ENCODE measurements at regions not wholly inside any gene's neighbourhood (a gene's known extent, or its start where the extent isn't known, plus 50 kb on each side); places are given as distances from the start of the nearest gene placed in this dataset.
"Not testable (repeated sequence)": the region's sequence is repeated elsewhere in the genome, so short reads cannot be mapped to it uniquely, and the experiment has no call there.

DNA sequence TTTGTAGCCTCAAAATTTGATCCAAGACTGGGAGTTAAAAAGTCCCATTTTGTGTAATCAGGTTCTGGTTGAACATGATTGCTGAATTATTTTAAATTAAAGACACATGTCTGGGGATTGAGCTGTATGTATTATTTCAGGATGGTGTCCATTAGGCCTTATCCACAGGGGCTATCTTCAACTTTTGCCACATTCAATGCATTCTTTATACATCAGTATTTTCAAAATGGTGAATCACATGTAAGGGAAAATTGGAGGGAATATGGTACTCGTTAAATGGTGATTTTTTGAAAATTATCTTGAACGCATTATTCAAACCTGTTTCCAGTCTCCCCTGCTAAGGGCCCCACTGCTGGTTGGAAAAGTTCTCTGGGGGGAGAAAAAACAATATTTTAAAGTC is 367.7 kb upstream of the NPVF start:
- DNase-seq (ENCODE audit: low read depth in 3 of 3): no peak

- no peak for DNase-seq (ENCODE audit: low read depth in 3 of 3)
These were observed 368.2 kb upstream of the NPVF start for GRCh38 chr7:25596443-25596842.

GRCh38 chr7:25597946-25598345 is 369.7 kb upstream of the NPVF start:
- no peak for DNase-seq (ENCODE audit: low read depth in 3 of 3)

DNA sequence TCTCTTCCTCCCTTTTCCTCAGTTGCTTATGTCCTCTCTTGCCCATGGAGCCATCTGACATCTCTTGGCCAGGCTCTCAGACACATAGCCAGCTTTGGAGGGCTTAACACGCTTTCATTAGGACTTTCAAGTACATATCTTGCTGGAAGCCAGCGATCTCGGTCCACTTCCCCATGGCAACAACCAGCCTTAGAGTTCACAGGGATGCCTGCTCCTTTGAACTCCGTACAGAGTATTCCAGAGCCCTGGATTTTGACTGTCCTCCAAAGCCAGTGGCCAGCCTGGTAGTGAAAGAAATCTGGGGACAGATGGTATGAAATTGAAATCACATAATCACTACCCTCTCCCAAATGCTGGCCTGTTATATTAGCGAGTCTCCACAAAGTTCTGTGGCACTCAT is 370.5 kb upstream of the NPVF start:
- no peak for DNase-seq (ENCODE audit: low read depth in 3 of 3)

- no peak for DNase-seq (ENCODE audit: low read depth in 3 of 3)
These were observed 372.1 kb upstream of the NPVF start for GRCh38 chr7:25600262-25600920.

GRCh38 chr7:25602730-25603426 is 374.6 kb upstream of the NPVF start:
- not testable (repeated sequence) for DNase-seq (ENCODE audit: low read depth in 3 of 3)

DNA sequence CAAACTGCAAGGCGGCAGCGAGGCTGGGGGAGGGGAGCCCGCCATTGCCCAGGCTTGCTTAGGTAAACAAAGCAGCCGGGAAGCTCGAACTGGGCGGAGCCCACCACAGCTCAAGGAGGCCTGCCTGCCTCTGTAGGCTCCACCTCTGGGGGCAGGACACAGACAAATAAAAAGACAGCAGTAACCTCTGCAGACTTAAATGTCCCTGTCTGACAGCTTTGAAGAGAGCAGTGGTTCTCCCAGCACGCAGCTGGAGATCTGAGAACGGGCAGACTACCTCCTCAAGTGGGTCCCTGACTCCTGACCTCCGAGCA is 375.1 kb upstream of the NPVF start:
- DNase-seq (ENCODE audit: low read depth in 3 of 3): not testable (repeated sequence)

GRCh38 chr7:25611196-25611595 is 382.9 kb upstream of the NPVF start:
- no peak for DNase-seq (ENCODE audit: low read depth in 3 of 3)

DNA sequence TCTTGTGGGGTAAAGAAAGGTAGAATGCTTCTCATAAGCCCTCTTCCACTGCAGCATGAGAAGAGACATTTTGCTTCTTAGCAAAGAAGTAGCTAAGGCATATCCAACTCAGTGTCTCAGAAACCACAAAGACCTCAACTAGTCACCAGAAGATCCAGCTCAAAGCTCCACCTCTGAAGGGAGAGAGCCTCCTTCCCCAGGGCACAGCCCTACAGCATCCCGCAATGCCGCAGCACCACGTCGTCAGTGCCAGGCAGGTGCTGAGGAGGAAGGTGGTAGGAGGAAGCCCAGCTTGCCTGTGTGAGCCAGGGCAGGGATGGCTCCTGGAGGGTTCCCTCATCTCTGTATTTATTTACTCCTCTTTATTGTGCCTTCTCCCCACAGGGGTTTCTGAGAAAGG is 385.6 kb upstream of the NPVF start:
- no peak for DNase-seq (ENCODE audit: low read depth in 3 of 3)

DNA sequence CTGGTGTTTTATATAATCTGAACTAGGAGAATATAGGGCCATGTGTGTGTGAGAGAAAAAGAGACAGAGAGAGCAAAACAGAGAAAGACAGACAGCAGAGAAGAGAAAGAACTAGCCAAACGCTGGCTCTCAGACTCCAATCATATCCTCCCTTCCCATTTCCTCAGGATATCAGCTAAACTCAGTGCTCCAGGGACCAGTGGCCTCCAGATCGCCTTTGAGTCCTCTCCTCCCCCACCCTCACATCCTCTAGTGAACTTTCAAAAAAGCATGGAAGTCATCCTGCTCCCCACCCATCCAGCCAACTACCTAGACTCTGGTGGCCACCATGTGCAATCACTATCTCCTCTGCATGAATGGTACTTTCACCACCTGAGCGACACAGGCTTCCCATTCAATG is 386.1 kb upstream of the NPVF start:
- DNase-seq (ENCODE audit: low read depth in 3 of 3): no peak

DNA sequence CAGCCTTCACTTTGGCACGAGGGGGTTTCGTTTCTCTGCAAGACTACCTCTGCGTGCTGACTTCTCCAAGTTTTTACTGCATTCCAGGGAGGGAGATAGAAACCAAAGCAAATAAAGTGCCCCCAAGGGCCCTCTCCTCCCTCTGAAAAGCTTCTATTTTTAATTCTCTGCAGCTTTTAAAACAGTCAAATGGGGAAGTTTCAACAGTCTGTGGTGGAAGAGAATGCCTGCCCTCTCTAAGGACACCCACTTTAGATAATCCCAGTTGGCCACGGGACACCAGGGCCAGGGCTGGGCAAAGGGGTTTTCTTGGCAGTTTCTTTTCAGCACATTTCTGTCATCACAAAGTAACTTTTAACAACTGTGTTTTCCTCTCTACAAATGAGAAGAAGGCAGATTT is 386.7 kb upstream of the NPVF start:
- DNase-seq (ENCODE audit: low read depth in 3 of 3): no peak

DNA sequence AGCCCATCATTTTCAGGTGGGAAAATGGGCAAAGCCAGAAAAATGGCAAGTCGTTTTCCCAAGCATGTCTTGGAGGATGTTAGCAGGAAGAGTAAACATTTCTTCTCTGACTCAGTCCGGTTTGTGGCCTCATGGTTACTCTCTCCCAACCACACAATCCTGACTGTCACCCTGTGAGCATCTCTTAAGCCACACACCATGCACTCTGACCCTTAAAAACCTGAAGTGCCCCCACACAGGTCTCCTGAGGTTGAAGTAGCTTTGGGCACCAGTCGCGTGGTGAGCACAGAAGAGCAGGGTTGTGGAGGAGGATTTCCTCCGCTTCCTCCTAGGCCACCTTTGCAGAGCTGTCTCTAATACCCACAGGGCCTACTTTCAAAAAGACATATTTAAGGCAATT is 387.3 kb upstream of the NPVF start:
- DNase-seq (ENCODE audit: low read depth in 3 of 3): no peak

- DNase-seq (ENCODE audit: low read depth in 3 of 3): no peak
These were observed 388.9 kb upstream of the NPVF start for GRCh38 chr7:25617214-25617613.

DNA sequence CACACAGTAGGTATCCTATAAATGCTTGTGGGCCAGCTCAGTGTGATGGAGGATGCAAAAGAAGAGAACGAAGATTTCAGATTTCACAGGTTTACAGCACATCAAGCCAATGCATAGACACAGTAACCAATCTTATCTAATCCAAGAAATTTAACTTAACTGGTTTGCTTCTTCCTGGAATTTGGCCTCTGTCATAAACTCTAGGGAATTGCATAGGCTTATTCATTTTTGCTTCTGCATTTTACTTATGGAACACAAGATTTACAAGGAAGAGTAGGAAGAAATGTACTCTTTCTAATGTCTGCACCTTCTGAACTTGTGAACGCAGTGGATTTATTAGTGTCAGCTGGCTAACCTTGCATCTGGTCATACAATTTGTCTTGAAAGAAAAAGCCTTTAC is 389.4 kb upstream of the NPVF start:
- DNase-seq (ENCODE audit: low read depth in 3 of 3): no peak

DNA sequence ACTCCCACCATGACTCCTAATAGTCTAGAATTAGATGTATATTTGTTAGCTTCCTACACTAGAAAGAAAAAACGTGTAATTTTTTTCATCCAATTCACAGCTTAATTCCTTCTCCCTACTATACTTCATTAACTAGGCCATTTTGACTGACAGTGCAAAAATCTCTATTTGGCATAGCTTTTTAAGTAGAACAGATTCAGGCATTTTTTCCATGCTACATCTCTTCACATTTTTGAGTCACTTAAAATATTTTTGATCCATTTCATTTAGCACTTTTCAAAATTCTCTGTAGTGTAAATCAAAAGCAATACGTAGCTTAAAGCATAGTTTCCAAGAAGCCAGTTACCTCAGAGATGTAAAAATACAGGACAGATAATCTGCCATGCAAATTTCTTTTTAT is 391.1 kb upstream of the NPVF start:
- no peak for DNase-seq (ENCODE audit: low read depth in 3 of 3)

GRCh38 chr7:25619963-25620799 is 391.9 kb upstream of the NPVF start:
- peak in 1 of 3 experiments; percentile 7 for DNase-seq (ENCODE audit: low read depth in 3 of 3)

DNA sequence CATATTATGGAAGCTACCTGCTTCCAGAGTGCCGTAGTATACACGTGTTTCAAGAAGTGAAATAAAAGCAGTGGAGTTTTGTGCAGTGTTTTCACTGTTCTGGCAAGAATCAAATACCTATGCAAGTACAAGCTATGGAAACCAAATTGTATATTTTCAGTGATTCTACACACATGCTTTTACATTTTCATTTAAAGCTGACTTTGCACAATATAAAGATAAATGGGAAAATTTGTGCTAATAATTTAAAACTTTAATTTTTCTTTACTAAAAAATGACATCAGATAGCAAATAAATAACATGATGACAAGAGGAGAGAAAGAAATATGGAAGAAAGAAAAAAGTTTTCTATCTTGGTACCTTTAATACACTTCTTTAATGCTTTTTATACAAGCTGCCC is 393.7 kb upstream of the NPVF start:
- DNase-seq (ENCODE audit: low read depth in 3 of 3): no peak

DNA sequence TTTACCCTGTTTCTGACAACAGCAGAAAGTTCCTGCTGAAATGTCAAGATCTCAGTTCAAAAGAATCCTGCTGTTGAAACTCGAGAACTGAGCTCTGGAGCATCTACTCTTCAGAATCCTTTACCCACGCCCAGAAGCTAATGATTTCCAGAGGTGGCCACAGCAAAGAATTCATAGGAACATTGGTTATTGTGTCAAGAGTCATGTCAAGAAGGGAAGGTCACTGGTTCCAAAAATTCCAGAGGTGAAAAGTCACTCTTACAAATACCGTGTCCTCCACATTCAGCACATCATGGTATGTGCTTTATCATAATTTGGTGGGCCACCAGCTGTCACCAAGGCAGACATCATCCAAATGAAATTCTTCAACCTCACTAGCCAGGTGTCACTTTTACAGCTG is 394.4 kb upstream of the NPVF start:
- DNase-seq (ENCODE audit: low read depth in 3 of 3): no peak

- DNase-seq (ENCODE audit: low read depth in 3 of 3): no peak
These were observed 395.8 kb upstream of the NPVF start for GRCh38 chr7:25624051-25624450.

GRCh38 chr7:25624833-25625232 is 396.5 kb upstream of the NPVF start:
- no peak for DNase-seq (ENCODE audit: low read depth in 3 of 3)

DNA sequence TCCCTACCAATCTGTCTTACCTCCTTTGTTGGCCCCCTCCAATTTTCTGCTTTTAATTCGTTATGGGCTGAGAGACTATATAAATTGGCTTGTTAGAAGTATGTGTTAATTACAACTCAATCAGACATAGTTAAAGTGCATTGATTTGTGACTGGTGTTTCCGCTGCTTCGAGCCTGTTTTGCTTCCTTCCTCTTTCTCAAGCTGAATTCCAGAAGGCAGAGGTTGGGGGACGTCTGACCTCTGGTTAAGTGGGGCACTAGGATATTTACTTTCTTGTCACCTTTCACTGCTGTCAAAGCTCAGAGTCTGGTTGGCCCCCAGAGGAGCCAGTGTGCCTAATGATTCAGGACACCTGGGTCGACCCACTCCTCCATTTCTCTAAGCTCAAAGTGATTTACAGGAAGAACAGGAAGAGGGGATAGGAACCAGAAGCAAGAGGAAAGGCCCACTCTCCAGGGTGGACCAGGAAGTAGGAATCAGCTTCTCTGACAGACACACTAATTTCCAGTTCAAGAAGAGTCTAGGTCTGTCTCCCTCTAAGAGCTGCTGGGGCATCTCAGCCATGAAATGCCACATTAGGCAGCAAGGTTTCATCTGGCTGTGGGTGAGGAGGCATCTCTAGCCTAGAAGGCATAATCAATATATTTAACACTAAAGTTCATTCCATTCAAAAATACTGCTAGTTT is 397.2 kb upstream of the NPVF start:
- no peak for DNase-seq (ENCODE audit: low read depth in 3 of 3)

DNA sequence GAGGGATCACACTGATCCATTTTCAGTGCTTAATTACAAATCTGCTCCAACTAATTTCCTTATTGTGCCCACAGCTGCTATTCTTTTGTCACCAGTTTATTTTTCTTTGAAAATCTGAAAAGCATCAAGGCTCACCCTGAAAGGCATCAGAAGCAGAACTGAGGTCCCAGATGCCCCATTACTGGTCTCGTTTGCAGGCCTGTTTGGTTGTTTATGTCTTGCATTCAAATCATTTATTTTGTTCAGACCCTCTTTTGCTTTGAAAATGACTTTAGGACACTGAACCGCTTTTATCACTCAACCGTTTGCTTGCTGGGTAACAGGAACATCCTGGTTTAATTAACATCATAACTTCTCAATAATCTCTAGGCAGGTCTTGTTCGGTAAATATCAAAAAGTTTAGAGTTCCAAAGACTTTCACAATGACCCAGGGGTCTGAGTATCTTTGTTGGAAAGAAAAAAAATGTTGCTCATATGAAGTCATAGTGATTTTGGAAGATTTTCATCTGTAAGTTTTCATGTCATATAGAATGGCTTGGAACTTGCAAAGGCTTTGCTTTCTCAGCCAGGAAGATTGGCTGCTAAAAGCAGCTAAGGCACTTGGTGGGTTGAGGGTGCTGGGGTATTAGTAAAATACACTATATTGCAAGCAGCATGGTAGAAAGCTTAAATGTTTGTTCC is 398.3 kb upstream of the NPVF start:
- no peak for DNase-seq (ENCODE audit: low read depth in 3 of 3)
